Right lung (tissue), 2 donors: ENCODE measurements at regions not wholly inside any gene's neighbourhood (a gene's known extent, or its start where the extent isn't known, plus 50 kb on each side); places are given as distances from the start of the nearest gene placed in this dataset.

Experiments used
- DNase-seq, 2 donors: peaks; one replicate each; pipeline ENCODE4 v3.0.0-alpha.2; 2013

DNA sequence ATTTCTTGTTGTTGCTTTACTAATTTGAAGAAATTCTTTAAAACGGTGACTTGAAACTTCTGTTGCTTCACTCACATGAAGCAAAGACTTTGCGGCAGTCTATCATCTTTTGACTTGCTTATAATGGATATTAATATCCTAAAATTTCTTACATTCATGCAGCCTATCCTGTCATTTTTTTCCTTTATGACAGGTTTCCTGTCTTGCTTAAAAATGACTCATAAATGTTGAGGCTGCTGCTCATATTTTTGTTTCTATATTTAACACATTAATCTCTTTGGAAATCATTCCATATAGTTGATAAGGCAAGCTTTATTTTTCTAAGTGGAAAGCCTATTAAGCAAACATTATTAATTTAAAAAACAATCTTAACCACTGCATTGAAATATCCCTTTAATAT, 176.6 kb upstream of the GALNTL6 start:
- DNase-seq: no peak

DNA sequence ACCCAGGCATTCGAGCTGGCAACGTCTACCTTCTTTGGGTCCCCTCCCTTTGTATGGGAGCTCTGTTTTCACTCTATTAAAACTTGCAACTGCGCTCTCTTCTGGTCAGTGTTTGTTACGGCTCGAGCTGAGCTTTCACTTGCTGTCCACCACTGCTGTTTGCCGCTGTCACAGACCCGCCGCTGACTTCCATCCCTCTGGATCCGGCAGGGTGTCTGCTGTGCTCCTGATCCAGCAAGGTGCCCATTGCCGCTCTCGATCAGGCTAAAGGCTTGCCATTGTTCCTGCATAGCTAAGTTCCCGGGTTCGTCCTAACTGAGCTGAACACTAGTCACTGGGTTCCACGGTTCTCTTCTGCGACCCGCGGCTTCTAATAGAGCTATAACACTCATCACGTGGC, 183.5 kb upstream of the GALNTL6 start:
- DNase-seq: no peak

DNA sequence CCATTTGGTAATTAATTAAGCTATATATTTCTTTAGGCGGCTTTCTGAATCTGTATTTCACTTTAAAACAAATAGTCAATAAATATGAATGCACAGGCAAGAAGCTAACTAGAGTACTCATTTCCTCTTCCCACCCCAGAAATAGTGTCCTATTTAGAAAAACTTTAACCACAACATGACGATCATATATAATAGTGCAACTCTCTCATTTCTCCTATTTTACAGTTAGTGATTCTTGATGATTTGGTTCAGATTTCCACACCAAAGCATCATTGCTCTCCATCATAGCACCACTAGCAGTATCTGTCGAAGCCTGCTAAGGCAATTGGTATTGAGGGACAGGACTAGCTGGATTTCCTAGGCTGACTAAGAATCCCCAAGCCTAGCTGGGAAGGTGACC, 184.0 kb upstream of the GALNTL6 start:
- no peak for DNase-seq

GRCh38 chr4:171626554-171626953, 186.7 kb upstream of the GALNTL6 start:
- DNase-seq: no peak

DNA sequence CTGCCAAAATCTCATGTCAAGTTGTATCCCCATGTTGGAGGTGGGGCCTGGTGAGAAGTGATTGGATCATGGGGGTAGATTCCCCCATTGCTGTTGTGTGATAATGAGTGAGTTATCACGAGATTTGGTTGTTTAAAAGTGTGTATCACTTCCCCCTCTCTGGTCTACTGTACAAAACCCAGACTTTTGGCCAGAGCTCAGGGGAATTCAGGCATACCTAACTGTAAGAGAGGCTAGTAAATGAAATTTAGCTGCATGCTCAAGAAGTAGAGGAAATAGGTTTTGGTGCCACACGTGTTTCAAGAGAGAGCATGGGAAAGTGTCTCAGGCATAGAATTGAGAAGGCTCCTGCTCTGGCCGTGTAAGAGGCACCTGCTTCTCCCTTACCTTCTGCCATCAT, 190.5 kb upstream of the GALNTL6 start:
- no peak for DNase-seq

GRCh38 chr4:171621646-171622045, 191.6 kb upstream of the GALNTL6 start:
- no peak for DNase-seq

- no peak for DNase-seq
Measured at GRCh38 chr4:171612907-171613306, 200.3 kb upstream of the GALNTL6 start.

DNA sequence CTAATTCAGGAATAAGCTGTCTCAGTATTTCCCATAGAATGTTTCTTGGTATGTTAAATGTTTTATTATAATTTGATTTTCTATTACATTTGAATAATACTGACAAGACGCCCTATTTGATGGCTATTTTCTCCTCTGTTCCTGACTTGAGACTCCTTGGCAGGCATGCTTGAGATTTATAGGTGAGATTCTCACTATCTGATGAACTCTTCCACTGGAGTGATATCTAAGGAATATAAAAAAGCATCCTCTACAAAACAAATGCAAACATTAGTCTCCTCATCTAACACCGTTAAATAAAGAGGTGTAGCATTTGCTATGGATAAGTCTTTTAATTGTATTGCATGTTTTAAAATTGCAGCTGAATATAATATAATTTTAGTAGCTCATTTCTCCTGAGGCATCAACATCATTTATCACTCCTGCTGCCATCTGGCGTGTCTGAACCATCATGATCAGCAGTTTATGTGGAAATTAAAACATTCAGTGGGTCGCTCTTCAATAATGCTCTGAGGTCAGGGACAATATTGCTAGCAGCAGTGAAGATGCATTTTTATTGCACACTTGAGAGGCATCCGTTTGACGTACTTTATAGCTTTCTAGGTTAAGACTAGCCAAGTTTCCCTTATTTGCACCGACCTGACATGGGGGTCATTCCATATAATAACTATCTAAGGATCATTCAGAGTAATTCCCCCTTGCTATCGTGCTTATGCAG, 210.4 kb upstream of the GALNTL6 start:
- no peak for DNase-seq

- no peak for DNase-seq
Measured at GRCh38 chr4:171601091-171601490, 212.1 kb upstream of the GALNTL6 start.

DNA sequence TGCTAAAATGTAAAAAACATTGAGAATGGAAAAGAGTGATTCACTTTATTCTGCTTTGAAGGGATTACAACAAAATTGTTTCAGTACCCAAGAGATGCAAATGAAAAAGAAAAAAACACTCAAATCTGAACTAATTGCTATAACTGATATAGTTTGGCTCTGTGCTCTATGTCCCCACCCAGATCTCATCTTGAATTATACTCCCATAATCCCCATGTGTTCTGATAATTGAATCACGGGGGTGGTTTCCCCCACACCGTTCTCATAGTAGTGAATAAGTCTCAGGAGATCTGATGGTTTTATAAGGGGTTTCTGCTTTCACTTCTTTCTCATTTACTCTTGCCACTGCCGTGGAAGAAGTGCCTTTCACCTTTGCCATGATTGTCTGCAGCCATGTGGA, 213.6 kb upstream of the GALNTL6 start:
- no peak for DNase-seq

- no peak for DNase-seq
Measured at GRCh38 chr4:171594293-171594692, 218.9 kb upstream of the GALNTL6 start.

- DNase-seq: no peak
Measured at GRCh38 chr4:171590716-171591115, 222.5 kb upstream of the GALNTL6 start.

DNA sequence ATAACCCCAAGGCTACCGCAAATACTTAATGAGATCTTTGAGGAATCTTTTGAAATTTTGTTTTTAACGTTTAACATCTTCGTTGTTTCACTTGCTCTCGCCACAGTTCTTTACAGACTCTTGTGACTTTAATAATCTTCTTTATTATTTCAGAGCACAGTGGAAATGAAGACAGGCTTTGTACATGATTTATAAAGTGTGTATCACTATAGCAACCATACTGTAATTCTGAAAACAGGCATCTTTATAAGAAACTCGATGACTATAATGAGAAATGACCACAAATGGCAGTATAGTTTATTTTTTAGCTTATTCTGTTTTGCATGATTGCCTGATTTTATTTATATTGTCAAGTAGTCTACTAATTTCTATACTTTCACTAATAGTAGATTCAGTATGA, 224.4 kb upstream of the GALNTL6 start:
- DNase-seq: no peak

DNA sequence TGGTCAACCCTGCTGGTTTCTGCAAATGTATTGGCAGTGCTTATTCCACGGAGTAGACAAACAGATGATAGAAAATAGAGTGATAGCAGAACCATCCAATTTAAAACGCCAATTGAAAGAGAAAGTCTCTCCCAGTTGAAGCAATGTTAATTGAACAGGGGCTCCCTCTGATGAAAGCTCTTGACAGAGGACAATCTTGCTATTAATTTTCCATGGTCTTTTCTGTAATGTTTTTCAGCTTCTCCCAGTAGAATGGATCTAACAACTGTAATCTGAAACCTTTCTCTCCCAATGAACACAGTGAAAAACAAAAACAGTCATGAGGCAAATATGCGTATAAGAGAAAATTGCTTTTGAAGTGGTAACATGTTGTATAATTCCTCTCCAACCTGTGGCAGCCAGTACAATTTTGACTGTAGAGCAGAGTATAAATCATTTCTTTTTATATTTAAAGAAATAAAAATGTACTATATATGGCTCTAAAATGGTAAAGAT, 225.1 kb upstream of the GALNTL6 start:
- DNase-seq: no peak

DNA sequence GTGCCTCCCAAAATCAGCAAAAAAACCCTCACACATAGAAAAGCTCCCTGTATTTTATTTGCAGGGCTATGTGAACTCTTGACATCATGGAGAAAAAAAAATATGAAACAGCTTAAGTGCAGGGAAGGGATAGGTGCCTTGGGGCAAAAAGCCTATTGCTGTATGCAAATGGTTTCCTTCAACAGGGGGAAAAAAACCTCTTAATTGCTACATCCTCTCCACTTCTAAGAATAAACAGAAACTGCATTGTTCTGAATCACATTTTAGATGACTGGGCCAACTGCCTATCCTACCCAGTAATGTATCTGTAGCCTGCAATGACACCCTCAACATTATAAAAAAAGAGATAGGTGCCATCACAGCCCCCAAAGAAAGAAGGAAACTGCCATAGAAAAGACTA, 229.4 kb upstream of the GALNTL6 start:
- no peak for DNase-seq

DNA sequence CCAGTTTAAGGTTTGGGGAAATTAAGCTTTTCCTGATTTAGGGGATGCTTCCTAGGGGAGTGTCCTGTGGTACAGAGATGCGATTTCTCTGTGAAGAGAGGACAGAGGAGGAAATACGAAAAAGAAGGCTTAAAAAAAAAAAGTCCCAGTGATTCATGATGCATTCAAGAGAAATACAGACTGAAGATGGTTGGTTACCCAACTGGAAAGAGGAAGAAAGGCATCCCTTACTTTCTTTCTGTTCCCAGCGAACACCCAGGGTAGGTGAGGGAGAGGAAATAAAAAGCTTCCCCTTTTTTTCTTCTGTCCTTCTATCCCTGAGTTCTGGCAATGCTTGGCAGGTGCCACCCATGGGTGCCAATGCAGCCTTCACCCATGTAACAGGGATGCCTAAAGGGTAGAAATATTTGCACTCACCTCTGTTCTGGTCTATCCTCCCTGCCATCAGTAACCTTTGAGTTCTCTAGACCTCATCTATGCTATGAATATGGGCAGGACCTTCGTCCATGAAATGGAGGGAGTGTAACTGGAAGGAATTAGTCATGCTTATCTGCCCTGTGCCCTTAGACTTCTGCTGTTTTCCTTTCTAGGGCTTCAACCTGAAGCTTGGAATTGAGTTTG, 230.1 kb upstream of the GALNTL6 start:
- no peak for DNase-seq

DNA sequence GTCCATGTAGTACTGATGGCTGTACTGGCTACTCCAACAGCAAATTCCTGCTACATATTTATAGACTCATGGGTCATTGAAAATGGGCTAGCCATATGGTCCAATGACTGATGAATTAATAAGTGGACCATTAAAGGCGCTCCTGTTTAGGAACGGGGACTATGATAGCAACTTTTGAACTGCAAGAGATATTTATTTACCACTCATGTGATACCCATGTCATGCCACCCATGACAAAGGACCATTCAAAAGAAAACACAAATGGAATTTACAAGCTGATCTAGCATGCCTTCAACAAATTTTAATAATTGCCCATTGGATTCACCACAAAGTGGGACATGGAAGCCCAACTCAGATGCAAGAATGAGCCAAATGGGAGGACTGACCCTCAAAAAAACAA, 240.0 kb upstream of the GALNTL6 start:
- DNase-seq: no peak

GRCh38 chr4:171565130-171565788, 247.9 kb upstream of the GALNTL6 start:
- DNase-seq: no peak

DNA sequence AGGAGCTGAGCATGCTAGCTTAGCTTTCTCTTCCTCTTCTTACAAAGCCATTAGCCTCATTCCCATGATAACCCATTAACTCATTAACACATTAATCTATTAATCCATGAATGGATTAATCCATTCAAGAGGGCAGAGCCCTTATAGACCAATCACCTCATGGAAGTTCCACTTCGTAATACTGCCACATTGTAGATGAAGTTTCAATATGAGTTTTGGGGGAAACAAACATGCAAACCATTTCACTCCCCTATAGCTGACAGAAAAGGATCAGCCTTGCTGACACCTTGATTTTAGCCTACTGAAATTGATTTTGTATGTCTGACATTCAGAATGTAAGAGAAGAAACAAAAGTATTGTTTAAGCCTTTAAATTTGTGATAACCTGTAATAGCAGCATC, 251.8 kb upstream of the GALNTL6 start:
- no peak for DNase-seq

- DNase-seq: no peak
Measured at GRCh38 chr4:171553961-171554360, 259.2 kb upstream of the GALNTL6 start.

DNA sequence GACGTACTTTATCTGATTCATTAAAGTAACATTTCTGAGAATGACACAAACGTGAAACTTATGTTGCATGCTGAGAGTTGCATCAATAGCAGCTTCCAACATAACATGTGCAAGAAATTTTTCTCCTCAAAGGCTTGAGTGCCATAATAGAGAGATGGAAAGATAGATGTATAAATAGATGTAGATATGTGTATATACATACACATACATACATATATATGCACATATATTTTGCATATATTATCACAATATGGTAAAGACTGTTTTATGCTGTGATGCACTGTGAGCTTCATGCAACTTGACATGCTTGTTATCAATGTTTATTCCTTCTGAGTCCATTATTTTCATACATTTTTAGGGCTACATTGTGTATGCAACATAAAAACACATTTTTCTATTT, 270.6 kb upstream of the GALNTL6 start:
- no peak for DNase-seq

GRCh38 chr4:171538601-171539100, 274.6 kb upstream of the GALNTL6 start:
- DNase-seq: no peak

- no peak for DNase-seq
Measured at GRCh38 chr4:171534391-171534790, 278.8 kb upstream of the GALNTL6 start.
